ENCODE measurements at regions not wholly inside any gene's neighbourhood (a gene's known extent, or its start where the extent isn't known, plus 50 kb on each side); places are given as distances from the start of the nearest gene placed in this dataset.

GRCh38 chr4:104418286-104418685 lies 76.4 kb downstream of the CXXC4 start:
- no peak for DNase-seq (ENCODE audit: extremely low read depth, low read depth, low spot score)

GRCh38 chr4:104417357-104417882 lies 77.3 kb downstream of the CXXC4 start:
- no peak for DNase-seq (ENCODE audit: extremely low read depth, low read depth, low spot score)

GRCh38 chr4:104416725-104417356 lies 77.9 kb downstream of the CXXC4 start:
- DNase-seq (ENCODE audit: extremely low read depth, low read depth, low spot score): no peak

- no peak for DNase-seq (ENCODE audit: extremely low read depth, low read depth, low spot score)
Measured at GRCh38 chr4:104413487-104413886, 81.2 kb downstream of the CXXC4 start.

- no peak for DNase-seq (ENCODE audit: extremely low read depth, low read depth, low spot score)
Measured at GRCh38 chr4:104412344-104412743, 82.3 kb downstream of the CXXC4 start.

- no peak for DNase-seq (ENCODE audit: extremely low read depth, low read depth, low spot score)
Measured at GRCh38 chr4:104411502-104411901, 83.2 kb downstream of the CXXC4 start.

GRCh38 chr4:104408878-104409277 lies 85.8 kb downstream of the CXXC4 start:
- no peak for DNase-seq (ENCODE audit: extremely low read depth, low read depth, low spot score)

GRCh38 chr4:104404361-104404760 lies 90.3 kb downstream of the CXXC4 start:
- no peak for DNase-seq (ENCODE audit: extremely low read depth, low read depth, low spot score)

- DNase-seq (ENCODE audit: extremely low read depth, low read depth, low spot score): no peak
Measured at GRCh38 chr4:104395168-104395614, 99.5 kb downstream of the CXXC4 start.

- no peak for DNase-seq (ENCODE audit: extremely low read depth, low read depth, low spot score)
Measured at GRCh38 chr4:104394406-104395167, 100.1 kb downstream of the CXXC4 start.

GRCh38 chr4:104393655-104394324 lies 100.9 kb downstream of the CXXC4 start:
- DNase-seq (ENCODE audit: extremely low read depth, low read depth, low spot score): no peak

- no peak for DNase-seq (ENCODE audit: extremely low read depth, low read depth, low spot score)
Measured at GRCh38 chr4:104385713-104386112, 109.0 kb downstream of the CXXC4 start.

GRCh38 chr4:104382961-104383360 lies 111.7 kb downstream of the CXXC4 start:
- DNase-seq (ENCODE audit: extremely low read depth, low read depth, low spot score): no peak

- DNase-seq (ENCODE audit: extremely low read depth, low read depth, low spot score): no peak
Measured at GRCh38 chr4:104381729-104382128, 113.0 kb downstream of the CXXC4 start.

GRCh38 chr4:104365618-104366017 lies 129.1 kb downstream of the CXXC4 start:
- DNase-seq (ENCODE audit: extremely low read depth, low read depth, low spot score): no peak

- DNase-seq (ENCODE audit: extremely low read depth, low read depth, low spot score): no peak
Measured at GRCh38 chr4:104353481-104353880, 141.2 kb downstream of the CXXC4 start.

- DNase-seq (ENCODE audit: extremely low read depth, low read depth, low spot score): no peak
Measured at GRCh38 chr4:104352211-104352610, 142.5 kb downstream of the CXXC4 start.

GRCh38 chr4:104351706-104352105 lies 143.0 kb downstream of the CXXC4 start:
- DNase-seq (ENCODE audit: extremely low read depth, low read depth, low spot score): no peak

- DNase-seq (ENCODE audit: extremely low read depth, low read depth, low spot score): no peak
Measured at GRCh38 chr4:104345598-104346242, 149.0 kb downstream of the CXXC4 start.

- no peak for DNase-seq (ENCODE audit: extremely low read depth, low read depth, low spot score)
Measured at GRCh38 chr4:104344342-104344980, 150.2 kb downstream of the CXXC4 start.

- no peak for DNase-seq (ENCODE audit: extremely low read depth, low read depth, low spot score)
Measured at GRCh38 chr4:104334410-104334809, 160.3 kb downstream of the CXXC4 start.
